ENCODE measurements at regions not wholly inside any gene's neighbourhood (a gene's known extent, or its start where the extent isn't known, plus 50 kb on each side); places are given as distances from the start of the nearest gene placed in this dataset.

GRCh38 chr15:85954586-85954985 is 125.1 kb upstream of the AGBL1 start:
- TF ChIP-seq CTCF (IDR thresholded peaks at IDR 0.05) (no peak), POLR2A (IDR thresholded peaks at IDR 0.05) (no peak)
